ENCODE measurements at regions not wholly inside any gene's neighbourhood (a gene's known extent, or its start where the extent isn't known, plus 50 kb on each side); places are given as distances from the start of the nearest gene placed in this dataset.

GRCh38 chr2:217151509-217152206 is 291.8 kb upstream of the TNP1 start:
- Histone ChIP-seq H3K9me3 (ENCODE audit: insufficient read depth, low read length, severe bottlenecking) (no peaks in the 10 kb centered on the region), H3K27me3 (ENCODE audit: insufficient read depth, low read length, poor library complexity) (peaks cover 16% of the 10 kb centered on the region), H3K4me2 (ENCODE audit: insufficient read depth, low read length) (no peak overlapping the region), H3K9ac (ENCODE audit: low read depth, low read length) (no peak overlapping the region), H3K27ac (ENCODE audit: low read length) (no peak overlapping the region), H4K20me1 (ENCODE audit: insufficient read depth, low read length) (no peaks in the 10 kb centered on the region), H3K79me2 (ENCODE audit: insufficient read depth, low read length) (no peaks in the 10 kb centered on the region), H3K4me3 (ENCODE audit: low read depth in 1 of 2, low read length in 2 of 2) (no peak overlapping the region), H3K36me3 (ENCODE audit: insufficient read depth, low read length) (no peaks in the 10 kb centered on the region), H2AFZ (ENCODE audit: low read depth, low read length) (no peak overlapping the region), H3K4me1 (ENCODE audit: insufficient read depth, low read length) (no peaks in the 10 kb centered on the region)
- ATAC-seq (ENCODE audit: insufficient read depth, low read depth): no peak
- no peak for TF ChIP-seq EZH2 (IDR thresholded peaks at IDR 0.05; ENCODE audit: borderline replicate concordance, low read depth, low read length, severe bottlenecking)
- TF ChIP-seq CTCF (IDR thresholded peaks at IDR 0.05; ENCODE audit: borderline replicate concordance, extremely low read depth, low read length, poor library complexity, severe bottlenecking): no peak
- no peak for DNase-seq

GRCh38 chr2:217150236-217150635 is 290.4 kb upstream of the TNP1 start:
- DNase-seq (no peak), ATAC-seq (ENCODE audit: insufficient read depth, low read depth) (no peak)
- Histone ChIP-seq H3K27me3 (ENCODE audit: insufficient read depth, low read length, poor library complexity) (peaks cover 14% of the 10 kb centered on the region), H3K36me3 (ENCODE audit: insufficient read depth, low read length) (no peaks in the 10 kb centered on the region), H3K79me2 (ENCODE audit: insufficient read depth, low read length) (no peaks in the 10 kb centered on the region), H2AFZ (ENCODE audit: low read depth, low read length) (no peak overlapping the region), H3K4me3 (ENCODE audit: low read depth in 1 of 2, low read length in 2 of 2) (no peak overlapping the region), H3K27ac (ENCODE audit: low read length) (no peak overlapping the region), H3K4me1 (ENCODE audit: insufficient read depth, low read length) (no peaks in the 10 kb centered on the region), H4K20me1 (ENCODE audit: insufficient read depth, low read length) (no peaks in the 10 kb centered on the region), H3K4me2 (ENCODE audit: insufficient read depth, low read length) (no peak overlapping the region), H3K9me3 (ENCODE audit: insufficient read depth, low read length, severe bottlenecking) (no peaks in the 10 kb centered on the region), H3K9ac (ENCODE audit: low read depth, low read length) (no peak overlapping the region)
- no peak for TF ChIP-seq EZH2 (IDR thresholded peaks at IDR 0.05; ENCODE audit: borderline replicate concordance, low read depth, low read length, severe bottlenecking)

GRCh38 chr2:217149087-217149660 is 289.3 kb upstream of the TNP1 start:
- no peak for ATAC-seq (ENCODE audit: insufficient read depth, low read depth)
- Histone ChIP-seq H3K79me2 (ENCODE audit: insufficient read depth, low read length) (no peaks in the 10 kb centered on the region), H3K9me3 (ENCODE audit: insufficient read depth, low read length, severe bottlenecking) (no peaks in the 10 kb centered on the region), H3K27ac (ENCODE audit: low read length) (no peak overlapping the region), H3K9ac (ENCODE audit: low read depth, low read length) (no peak overlapping the region), H3K4me2 (ENCODE audit: insufficient read depth, low read length) (no peak overlapping the region), H4K20me1 (ENCODE audit: insufficient read depth, low read length) (no peaks in the 10 kb centered on the region), H3K4me3 (ENCODE audit: low read depth in 1 of 2, low read length in 2 of 2) (no peak overlapping the region), H3K4me1 (ENCODE audit: insufficient read depth, low read length) (no peaks in the 10 kb centered on the region), H3K36me3 (ENCODE audit: insufficient read depth, low read length) (no peaks in the 10 kb centered on the region), H2AFZ (ENCODE audit: low read depth, low read length) (no peak overlapping the region), H3K27me3 (ENCODE audit: insufficient read depth, low read length, poor library complexity) (peaks cover 6% of the 10 kb centered on the region)
- no peak for TF ChIP-seq EZH2 (IDR thresholded peaks at IDR 0.05; ENCODE audit: borderline replicate concordance, low read depth, low read length, severe bottlenecking)
- TF ChIP-seq CTCF (IDR thresholded peaks at IDR 0.05; ENCODE audit: borderline replicate concordance, extremely low read depth, low read length, poor library complexity, severe bottlenecking): no peak
- no peak for DNase-seq

- peaks cover 6% of the 10 kb centered on the region for H3K27me3 ChIP-seq (ENCODE audit: insufficient read depth, low read length, poor library complexity)
- no peaks in the 10 kb centered on the region for H3K9me3 ChIP-seq (ENCODE audit: insufficient read depth, low read length, severe bottlenecking)
- no peak for ATAC-seq (ENCODE audit: insufficient read depth, low read depth)
- TF ChIP-seq EZH2 (IDR thresholded peaks at IDR 0.05; ENCODE audit: borderline replicate concordance, low read depth, low read length, severe bottlenecking): no peak
- no peak for TF ChIP-seq CTCF (IDR thresholded peaks at IDR 0.05; ENCODE audit: borderline replicate concordance, extremely low read depth, low read length, poor library complexity, severe bottlenecking)
- H3K79me2 ChIP-seq (ENCODE audit: insufficient read depth, low read length): no peaks in the 10 kb centered on the region
- no peak overlapping the region for H3K27ac ChIP-seq (ENCODE audit: low read length)
- no peak for DNase-seq
- H2AFZ ChIP-seq (ENCODE audit: low read depth, low read length): no peak overlapping the region
- H3K9ac ChIP-seq (ENCODE audit: low read depth, low read length): no peak overlapping the region
- H3K4me2 ChIP-seq (ENCODE audit: insufficient read depth, low read length): no peak overlapping the region
- H3K36me3 ChIP-seq (ENCODE audit: insufficient read depth, low read length): no peaks in the 10 kb centered on the region
- no peaks in the 10 kb centered on the region for H3K4me1 ChIP-seq (ENCODE audit: insufficient read depth, low read length)
- H3K4me3 ChIP-seq (ENCODE audit: low read depth in 1 of 2, low read length in 2 of 2): no peak overlapping the region
- H4K20me1 ChIP-seq (ENCODE audit: insufficient read depth, low read length): no peaks in the 10 kb centered on the region
Observed at GRCh38 chr2:217147818-217148217, 288.0 kb upstream of the TNP1 start.
